Stimulated activated CD4-positive, alpha-beta T cell treated with anti-CD3 and anti-CD28 coated beads, Interleukin-12 subunit alpha, Interleukin-12 subunit beta, amount 100 ng/mL, for 4 hours (primary cell): ENCODE measurements at regions not wholly inside any gene's neighbourhood (a gene's known extent, or its start where the extent isn't known, plus 50 kb on each side); places are given as distances from the start of the nearest gene placed in this dataset.
A peak's percentile ranks its signal among the peaks of the same experiment; 100 is the strongest.

ENCODE experiments used
- DNase-seq: peaks from one replicate; pipeline ENCODE4 v3.0.0-alpha.2; 2020

- no peak for DNase-seq
These were observed 156.7 kb upstream of the CSF3R start for GRCh38 chr1:36639461-36639860.

- no peak for DNase-seq
These were observed 155.6 kb upstream of the CSF3R start for GRCh38 chr1:36638268-36638667.

GRCh38 chr1:36636206-36636605, 153.5 kb upstream of the CSF3R start:
- DNase-seq = no peak

GRCh38 chr1:36635284-36635683, 152.6 kb upstream of the CSF3R start:
- no peak for DNase-seq

- no peak for DNase-seq
These were observed 146.1 kb upstream of the CSF3R start for GRCh38 chr1:36628804-36629203.

- no peak for DNase-seq
These were observed 143.7 kb upstream of the CSF3R start for GRCh38 chr1:36626435-36626834.

GRCh38 chr1:36625935-36626310, 143.2 kb upstream of the CSF3R start:
- DNase-seq = no peak

GRCh38 chr1:36625253-36625934, 142.7 kb upstream of the CSF3R start:
- DNase-seq = no peak

- no peak for DNase-seq
These were observed 141.8 kb upstream of the CSF3R start for GRCh38 chr1:36624466-36624865.

- DNase-seq = no peak
These were observed 140.3 kb upstream of the CSF3R start for GRCh38 chr1:36622741-36623648.

- no peak for DNase-seq
These were observed 138.8 kb upstream of the CSF3R start for GRCh38 chr1:36621531-36621930.

GRCh38 chr1:36620142-36620541, 137.4 kb upstream of the CSF3R start:
- no peak for DNase-seq

GRCh38 chr1:36614991-36615390, 132.3 kb upstream of the CSF3R start:
- no peak for DNase-seq

GRCh38 chr1:36614571-36614970, 131.9 kb upstream of the CSF3R start:
- DNase-seq = no peak

GRCh38 chr1:36613721-36614120, 131.0 kb upstream of the CSF3R start:
- DNase-seq = no peak

- DNase-seq = no peak
These were observed 130.2 kb upstream of the CSF3R start for GRCh38 chr1:36612881-36613280.

- no peak for DNase-seq
These were observed 129.4 kb upstream of the CSF3R start for GRCh38 chr1:36612121-36612520.

GRCh38 chr1:36609241-36610027, 126.7 kb upstream of the CSF3R start:
- peak; percentile 1 for DNase-seq

- DNase-seq = no peak
These were observed 125.6 kb upstream of the CSF3R start for GRCh38 chr1:36608272-36608671.

GRCh38 chr1:36607263-36607651, 124.5 kb upstream of the CSF3R start:
- DNase-seq = no peak

GRCh38 chr1:36606641-36607262, 124.0 kb upstream of the CSF3R start:
- no peak for DNase-seq

GRCh38 chr1:36605942-36606640, 123.4 kb upstream of the CSF3R start:
- DNase-seq = no peak
